GM12878 (cell line): ENCODE measurements at regions not wholly inside any gene's neighbourhood (a gene's known extent, or its start where the extent isn't known, plus 50 kb on each side); places are given as distances from the start of the nearest gene placed in this dataset.

Source experiments
- ATAC-seq: fragments of 200-7000 bp; cut with Tn5 transposase; 3 replicates; pipeline ENCODE4 v1.9.1; 2020; ENCODE audit warnings: mild to moderate bottlenecking, moderate library complexity
- BruUV-seq: library from RNA; stranded (reverse); fragments of 400-500 nt; replicated peaks from 2 replicates; lab custom pipeline; 2021; lab: Mats Ljungman, UMichigan
- CTCF ChIA-PET: fragments of 300-600 bp; sonication (Branson Sonifier 250); formaldehyde crosslinking; extraction: SDS; loops from one replicate; lab custom pipeline; 2021; ENCODE audit warnings: inconsistent platforms; lab: Yijun Ruan, JAX
- POLR2A ChIA-PET: fragments of 350-600 bp; formaldehyde crosslinking; extraction: SDS; loops from one replicate; lab custom pipeline; 2021; ENCODE audit warnings: inconsistent platforms; lab: Charles Lee
- RAD21 ChIA-PET: fragments of 300-600 bp; sonication (Branson Sonifier 250); formaldehyde crosslinking; loops from one replicate; lab custom pipeline; 2023; ENCODE audit warnings: antibody characterized with exemption; ENCODE audit not compliant: unreplicated experiment; lab: Charles Lee
- SMC1A ChIA-PET: fragments of 300-600 bp; sonication (Branson Sonifier 250); formaldehyde crosslinking; loops from one replicate; lab custom pipeline; 2023; ENCODE audit not compliant: unreplicated experiment, uncharacterized antibody; lab: Charles Lee
- DNase-seq: peaks from one replicate; pipeline ENCODE4 v3.0.0-alpha.2; 2011; ENCODE audit warnings: low read depth, low spot score
- FAIRE-seq: peaks from 3 replicates; lab custom pipeline; 2011; peaks lifted over from hg19 to GRCh38; lab: Jason Lieb, UNC
- H2AFZ ChIP-seq: 2 replicates; pipeline ENCODE4 v1.6.0; 2011; ENCODE audit warnings: low read depth, low read length, control low read depth; ENCODE audit not compliant: control insufficient read depth
- H3K27ac ChIP-seq: 2 replicates; pipeline ENCODE4 v1.5.1; 2011; ENCODE audit warnings: control low read depth; ENCODE audit not compliant: control insufficient read depth, insufficient read depth
- H3K27me3 ChIP-seq, 2 experiments: replicated peaks in 1 of 2; 2 replicates each; pipeline versions ENCODE4 v1.6.0 to v1.6.1; 2011; ENCODE audit warnings: low read length in 1 of 2; ENCODE audit not compliant: control insufficient read depth in 2 of 2, insufficient read depth in 2 of 2
- H3K36me3 ChIP-seq, 2 experiments: 2 replicates each; pipeline ENCODE4 v1.5.1; 2011; ENCODE audit warnings: low read length in 1 of 2; ENCODE audit not compliant: control insufficient read depth in 2 of 2, insufficient read depth in 2 of 2
- H3K4me1 ChIP-seq: 2 replicates; pipeline ENCODE4 v1.6.1; 2011; ENCODE audit warnings: mild to moderate bottlenecking, low read length, moderate library complexity, mixed read lengths; ENCODE audit not compliant: control insufficient read depth, insufficient read depth
- H3K4me2 ChIP-seq: 2 replicates; pipeline ENCODE4 v1.6.0; 2011; ENCODE audit warnings: control low read depth; ENCODE audit not compliant: control insufficient read depth, insufficient read depth
- H3K4me3 ChIP-seq: fragments of 200-600 bp; sonication (generic); 2 replicates; pipeline ENCODE4 v1.5.1; 2016
- H3K79me2 ChIP-seq: 2 replicates; pipeline ENCODE4 v1.6.0; 2011; ENCODE audit warnings: low read length; ENCODE audit not compliant: control insufficient read depth, insufficient read depth
- H3K9ac ChIP-seq: 2 replicates; pipeline ENCODE4 v1.8.0; 2011; ENCODE audit warnings: low read length, control low read depth, mixed read lengths; ENCODE audit not compliant: control insufficient read depth, insufficient read depth
- H3K9me3 ChIP-seq: replicated peaks from 3 replicates; pipeline ENCODE4 v1.5.1; 2011; ENCODE audit warnings: mild to moderate bottlenecking, low read length; ENCODE audit not compliant: control insufficient read depth, insufficient read depth
- H4K20me1 ChIP-seq: 2 replicates; pipeline ENCODE4 v1.6.0; 2011; ENCODE audit not compliant: control insufficient read depth, insufficient read depth
- BCL11A ChIP-seq: IDR thresholded peaks from 2 replicates; pipeline ENCODE4 v1.6.1; 2011; ENCODE audit warnings: low read depth, low read length
- DPF2 ChIP-seq: fragments of 450-650 bp; IDR thresholded peaks from 2 replicates; pipeline ENCODE4 v1.6.1; 2017; ENCODE audit warnings: mild to moderate bottlenecking
- NFYA ChIP-seq: IDR thresholded peaks from 2 replicates; pipeline ENCODE4 v1.6.1; 2011; ENCODE audit warnings: low read depth, mild to moderate bottlenecking, low read length, improper control_type of control experiment, borderline replicate concordance
- ZBTB4 ChIP-seq: fragments of 450-650 bp; formaldehyde crosslinking; IDR thresholded peaks from 2 replicates; pipeline ENCODE4 v1.4.0; 2022; ENCODE audit warnings: mild to moderate bottlenecking, moderate library complexity
- ZNF592 ChIP-seq: fragments of 450-650 bp; IDR thresholded peaks from 2 replicates; pipeline ENCODE4 v1.6.1; 2017; ENCODE audit warnings: mild to moderate bottlenecking, moderate library complexity
- WGBS: methylation state at CpG from one replicate; pipeline ENCODE4 v1.1.6; 2016; ENCODE audit warnings: low lambda C conversion rate; ENCODE audit not compliant: insufficient replicate concordance, insufficient coverage; ENCODE audit errors: missing lambda C conversion rate; 5-methylcytosine and 5-hydroxymethylcytosine counted together
- in situ Hi-C: fragments of 300-500 bp; cut with MboI; formaldehyde crosslinking; loops from 9 replicates; pipeline ENCODE4 v1.14.3; 2018; ENCODE audit warnings: mixed read lengths
- intact Hi-C: fragments of 100-400 bp; cut with micrococcal nuclease; formaldehyde crosslinking; loops from one replicate; pipeline ENCODE4 v1.14.2; 2022; ENCODE audit not compliant: unreplicated experiment

- TF ChIP-seq ZBTB4, result no peak
Measured at GRCh38 chr10:71004176-71005075, 116.1 kb upstream of the PCBD1 start (continued).

GRCh38 chr10:71005337-71006305, 117.3 kb upstream of the PCBD1 start:
- in situ Hi-C loops (no loop called here), intact Hi-C loops (no loop called here)
- FAIRE-seq, result no peak
- no peak for TF ChIP-seq NFYA
- no peak for TF ChIP-seq ZNF592
- TF ChIP-seq DPF2, result no peak
- TF ChIP-seq BCL11A, result no peak
- RAD21 ChIA-PET, result interaction anchor here (0.9 kb wide), 1 partner anchor 203 kb away, joined by 3 read pairs; no protein-coding TSS in a partner anchor
- Histone ChIP-seq H3K79me2 (no peaks in the 10 kb centered on the region), H3K36me3 (no peaks in the 10 kb centered on the region), H3K4me3 (no peak overlapping the region), H4K20me1 (no peaks in the 10 kb centered on the region), H3K9ac (no peak overlapping the region), H3K4me1 (no peaks in the 10 kb centered on the region), H3K27me3 (no peaks in the 10 kb centered on the region), H2AFZ (no peak overlapping the region), H3K27ac (no peak overlapping the region), H3K9me3 (no peaks in the 10 kb centered on the region), H3K4me2 (no peak overlapping the region)
- WGBS, result 41% methylated on average over 21 of the region's 23 CpGs
- SMC1A ChIA-PET, result no interaction called here
- POLR2A ChIA-PET, result no interaction called here
- CTCF ChIA-PET, result interaction anchor here (1.3 kb wide), 1 partner anchor 15 kb away, joined by 3 read pairs; no protein-coding TSS in a partner anchor
- no peak for ATAC-seq
- BruUV-seq, result no TSS peak
- DNase-seq, result no peak
